Upper lobe of right lung (tissue), 1 donor: ENCODE measurements at regions not wholly inside any gene's neighbourhood (a gene's known extent, or its start where the extent isn't known, plus 50 kb on each side); places are given as distances from the start of the nearest gene placed in this dataset.

ENCODE experiments used
- ATAC-seq: fragments of 200-7000 bp; cut with Tn5 transposase; one replicate; pipeline ENCODE4 v1.9.1; 2020; ENCODE audit warnings: mild to moderate bottlenecking, moderate library complexity
- DNase-seq: peaks from one replicate; pipeline ENCODE4 v3.0.0-alpha.2; 2020
- H3K27ac ChIP-seq: fragments of 200-600 bp; one replicate; pipeline ENCODE4 v1.8.0; 2022
- H3K27me3 ChIP-seq: fragments of 200-600 bp; one replicate; pipeline ENCODE4 v1.8.0; 2022; ENCODE audit warnings: mild to moderate bottlenecking
- H3K36me3 ChIP-seq: fragments of 200-600 bp; one replicate; pipeline ENCODE4 v1.8.0; 2022
- H3K4me1 ChIP-seq: fragments of 200-600 bp; one replicate; pipeline ENCODE4 v1.8.0; 2022
- H3K4me3 ChIP-seq: fragments of 200-600 bp; one replicate; pipeline ENCODE4 v1.8.0; 2022; ENCODE audit warnings: mild to moderate bottlenecking
- H3K9me3 ChIP-seq: fragments of 200-600 bp; one replicate; pipeline ENCODE4 v1.8.0; 2022
- intact Hi-C: fragments of 100-400 bp; cut with DNase I; formaldehyde crosslinking; loops from one replicate; pipeline ENCODE4 v1.11.0; 2022
- TF ChIP-seq, protein P1 (sequence below): fragments of 200-600 bp; IDR thresholded peaks from one replicate; pipeline ENCODE4 v1.8.0; 2022; ENCODE audit warnings: antibody characterized with exemption
- donor health status: DM: no; HTN: yes; CAD: no; lungs with severe emphysema.

DNA sequence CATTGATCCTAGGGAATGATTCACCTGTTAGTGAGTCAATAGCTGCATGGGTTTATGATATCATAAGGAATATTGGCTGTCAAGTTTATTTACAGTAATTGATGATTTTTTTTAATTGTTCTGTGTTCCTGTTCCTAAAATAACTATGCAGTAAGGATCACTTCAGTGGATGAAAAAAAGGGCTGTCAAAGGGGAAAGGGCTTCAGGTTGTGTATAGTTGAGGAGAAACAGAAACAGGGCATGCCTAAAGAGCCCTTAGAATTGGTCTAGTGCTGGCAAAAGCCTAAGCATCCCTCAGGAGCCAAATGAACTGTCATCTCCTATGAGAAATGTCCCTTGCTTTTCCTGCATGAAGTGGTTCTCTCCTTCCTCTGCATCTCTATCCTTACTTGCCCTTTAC, 444.9 kb downstream of the RMST start:
- Histone ChIP-seq H3K27me3 (no peaks in the 10 kb centered on the region), H3K36me3 (no peaks in the 10 kb centered on the region), H3K27ac (no peak overlapping the region), H3K9me3 (no peaks in the 10 kb centered on the region), H3K4me3 (no peak overlapping the region), H3K4me1 (no peaks in the 10 kb centered on the region)
- TF ChIP-seq, protein P1, sequence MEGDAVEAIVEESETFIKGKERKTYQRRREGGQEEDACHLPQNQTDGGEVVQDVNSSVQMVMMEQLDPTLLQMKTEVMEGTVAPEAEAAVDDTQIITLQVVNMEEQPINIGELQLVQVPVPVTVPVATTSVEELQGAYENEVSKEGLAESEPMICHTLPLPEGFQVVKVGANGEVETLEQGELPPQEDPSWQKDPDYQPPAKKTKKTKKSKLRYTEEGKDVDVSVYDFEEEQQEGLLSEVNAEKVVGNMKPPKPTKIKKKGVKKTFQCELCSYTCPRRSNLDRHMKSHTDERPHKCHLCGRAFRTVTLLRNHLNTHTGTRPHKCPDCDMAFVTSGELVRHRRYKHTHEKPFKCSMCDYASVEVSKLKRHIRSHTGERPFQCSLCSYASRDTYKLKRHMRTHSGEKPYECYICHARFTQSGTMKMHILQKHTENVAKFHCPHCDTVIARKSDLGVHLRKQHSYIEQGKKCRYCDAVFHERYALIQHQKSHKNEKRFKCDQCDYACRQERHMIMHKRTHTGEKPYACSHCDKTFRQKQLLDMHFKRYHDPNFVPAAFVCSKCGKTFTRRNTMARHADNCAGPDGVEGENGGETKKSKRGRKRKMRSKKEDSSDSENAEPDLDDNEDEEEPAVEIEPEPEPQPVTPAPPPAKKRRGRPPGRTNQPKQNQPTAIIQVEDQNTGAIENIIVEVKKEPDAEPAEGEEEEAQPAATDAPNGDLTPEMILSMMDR: no peak
- intact Hi-C loops: no loop called here
- no peak for ATAC-seq
- DNase-seq: no peak

DNA sequence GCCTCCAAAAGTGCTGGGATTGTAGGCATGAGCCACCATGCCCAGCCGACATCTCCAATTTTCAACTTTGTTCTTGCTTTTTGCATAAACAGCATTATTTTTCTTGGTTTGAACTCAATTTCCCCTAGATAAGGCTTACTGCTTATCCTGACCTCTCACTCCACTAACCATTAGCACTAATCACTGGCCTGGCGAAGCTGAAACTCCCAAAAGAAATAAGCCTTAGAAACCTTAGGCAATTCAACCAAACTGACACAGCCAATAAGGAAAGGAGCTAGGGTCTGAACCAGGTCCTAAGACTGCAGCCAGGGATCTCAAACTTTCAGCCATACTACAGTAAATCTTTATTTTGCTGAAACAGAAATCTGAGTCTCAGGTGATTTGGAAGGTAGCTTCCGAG, 448.0 kb downstream of the RMST start:
- no peaks in the 10 kb centered on the region for H3K4me1 ChIP-seq
- TF ChIP-seq, protein P1: no peak
- H3K27ac ChIP-seq: no peak overlapping the region
- no peaks in the 10 kb centered on the region for H3K36me3 ChIP-seq
- H3K9me3 ChIP-seq: no peaks in the 10 kb centered on the region
- H3K27me3 ChIP-seq: no peaks in the 10 kb centered on the region
- DNase-seq (no peak), ATAC-seq (no peak)
- no peak overlapping the region for H3K4me3 ChIP-seq
- intact Hi-C loops: no loop called here

DNA sequence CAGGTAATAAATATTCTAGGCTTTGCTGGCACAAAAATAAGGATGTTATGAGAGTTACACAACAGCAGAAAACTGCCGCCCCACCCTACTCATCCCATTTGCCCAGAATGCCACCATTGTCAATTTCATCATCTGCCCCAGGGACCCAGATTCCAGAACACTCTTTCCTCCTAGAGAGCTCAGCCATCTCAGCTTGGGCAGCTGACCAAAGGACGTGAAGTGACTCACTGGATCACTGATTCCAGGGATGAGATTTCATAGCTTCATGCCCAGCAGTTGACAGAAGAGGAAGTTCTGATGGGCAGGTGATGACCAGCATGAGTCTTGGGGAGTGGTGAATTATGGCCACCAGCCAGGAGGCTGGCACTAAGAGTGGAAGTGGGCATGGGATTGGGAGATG, 450.3 kb downstream of the RMST start:
- ATAC-seq (peak; percentile 17), DNase-seq (no peak)
- H3K4me1 ChIP-seq: no peaks in the 10 kb centered on the region
- H3K27me3 ChIP-seq: no peaks in the 10 kb centered on the region
- H3K4me3 ChIP-seq: no peak overlapping the region
- intact Hi-C loops: no loop called here
- H3K36me3 ChIP-seq: no peaks in the 10 kb centered on the region
- H3K9me3 ChIP-seq: no peaks in the 10 kb centered on the region
- TF ChIP-seq, protein P1: no peak
- no peak overlapping the region for H3K27ac ChIP-seq

DNA sequence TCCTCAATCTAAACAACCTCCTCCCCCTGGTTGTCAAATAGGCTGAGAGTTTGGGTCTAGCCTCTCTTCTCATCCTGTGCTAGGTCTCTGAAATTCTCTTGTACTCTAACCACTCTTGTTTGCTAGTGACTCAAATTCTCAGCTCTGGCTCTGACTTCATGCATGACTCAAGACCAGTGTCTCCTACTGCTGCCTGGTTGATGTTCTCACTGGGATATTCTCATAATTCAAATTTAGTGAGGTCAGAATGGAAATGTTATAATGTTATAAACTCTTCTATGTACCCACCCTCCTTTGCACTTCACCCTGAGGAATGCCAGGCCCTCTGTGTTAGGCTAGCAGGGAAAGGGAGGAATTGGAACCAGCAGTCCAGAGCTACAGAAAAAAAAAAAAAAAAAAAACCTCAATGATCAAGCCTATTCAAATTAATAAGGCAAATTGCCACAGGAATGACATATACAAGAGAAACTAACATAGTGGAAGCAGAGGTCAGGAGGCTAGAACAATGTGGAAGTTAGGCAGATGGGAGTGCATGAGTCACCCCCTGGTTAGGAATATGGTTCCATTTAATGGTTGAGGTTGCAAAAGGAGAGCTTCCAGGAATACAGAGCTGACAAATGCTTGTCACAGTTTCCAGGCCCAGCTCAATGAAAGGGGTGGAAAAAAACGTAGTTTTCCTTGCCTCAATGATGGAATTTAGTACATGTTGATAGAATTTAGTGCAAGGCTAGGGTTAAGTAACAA, 459.5 kb downstream of the RMST start:
- TF ChIP-seq, protein P1: no peak
- DNase-seq: no peak
- Histone ChIP-seq H3K27me3 (no peaks in the 10 kb centered on the region), H3K4me1 (no peaks in the 10 kb centered on the region), H3K36me3 (no peaks in the 10 kb centered on the region), H3K9me3 (no peaks in the 10 kb centered on the region), H3K4me3 (no peak overlapping the region), H3K27ac (no peak overlapping the region)
- ATAC-seq: no peak
- intact Hi-C loops: no loop called here

DNA sequence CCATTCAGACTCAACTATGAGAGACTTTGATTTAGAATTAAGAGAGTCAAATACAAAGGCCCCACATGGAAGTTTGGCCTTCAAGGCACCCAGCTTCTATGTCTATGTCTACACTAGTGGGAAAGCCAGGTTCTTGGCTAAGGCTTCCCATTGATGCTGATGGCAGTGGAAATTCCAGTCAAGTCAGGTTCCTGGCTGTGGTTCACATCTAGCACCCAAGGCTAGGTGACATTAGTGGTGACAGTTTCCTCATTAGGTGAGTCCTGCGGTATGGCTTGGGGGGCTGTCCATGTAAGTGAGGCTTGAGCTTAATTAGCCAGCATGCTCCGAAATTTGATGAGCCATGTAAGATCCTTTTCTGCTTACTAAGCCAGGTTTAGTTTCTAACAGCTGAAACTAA, 460.9 kb downstream of the RMST start:
- intact Hi-C loops: no loop called here
- Histone ChIP-seq H3K27ac (no peak overlapping the region), H3K36me3 (no peaks in the 10 kb centered on the region), H3K4me3 (no peak overlapping the region), H3K4me1 (no peaks in the 10 kb centered on the region), H3K27me3 (no peaks in the 10 kb centered on the region), H3K9me3 (no peaks in the 10 kb centered on the region)
- DNase-seq: no peak
- no peak for ATAC-seq
- TF ChIP-seq, protein P1: no peak

DNA sequence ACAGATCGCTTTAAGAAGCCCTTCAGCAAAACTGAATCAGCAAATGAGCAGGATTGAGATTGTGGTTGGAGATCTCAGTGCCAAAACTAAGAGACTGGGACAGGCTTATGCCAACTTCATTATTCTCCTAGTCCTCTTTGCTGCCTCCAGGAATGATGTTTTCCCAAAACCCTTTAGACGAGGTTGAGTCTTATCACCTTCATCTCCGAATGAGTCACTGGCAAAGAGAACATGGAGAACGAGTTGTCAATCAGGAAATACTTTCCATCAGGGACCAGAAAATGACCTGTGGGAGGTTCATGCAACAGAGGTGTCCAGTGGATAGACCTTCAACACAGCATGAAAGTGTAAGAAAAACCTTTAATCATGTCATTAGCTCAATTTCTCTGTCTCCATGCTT, 461.5 kb downstream of the RMST start:
- Histone ChIP-seq H3K9me3 (no peaks in the 10 kb centered on the region), H3K27ac (no peak overlapping the region), H3K27me3 (no peaks in the 10 kb centered on the region), H3K36me3 (no peaks in the 10 kb centered on the region), H3K4me3 (no peak overlapping the region), H3K4me1 (no peaks in the 10 kb centered on the region)
- TF ChIP-seq, protein P1: no peak
- no peak for DNase-seq
- ATAC-seq: no peak
- intact Hi-C loops: no loop called here
